ENCODE measurements at regions not wholly inside any gene's neighbourhood (a gene's known extent, or its start where the extent isn't known, plus 50 kb on each side); places are given as distances from the start of the nearest gene placed in this dataset.

- Histone ChIP-seq H3K4me2 (replicated peaks; ENCODE audit: extremely low read depth, low read length, poor library complexity, severe bottlenecking) (no peak overlapping the region), H3K9me3 (replicated peaks in 1 of 2; ENCODE audit: control insufficient read depth in 1 of 2, insufficient read depth in 1 of 2, low read length in 2 of 2) (no peaks in the 10 kb centered on the region), H3K4me3 (replicated peaks in 1 of 3; ENCODE audit: low read depth in 2 of 3, low read length in 3 of 3) (no peak overlapping the region), H4K20me1 (ENCODE audit: insufficient read depth, low read length) (no peaks in the 10 kb centered on the region), H3K4me1 (ENCODE audit: control insufficient read depth in 1 of 2, insufficient read depth in 2 of 2, low read length in 2 of 2) (peaks cover 16% of the 10 kb centered on the region in 2 donors), H2AFZ (ENCODE audit: insufficient read depth, low read depth, low read length, poor library complexity, severe bottlenecking) (no peak overlapping the region), H3K9ac (ENCODE audit: insufficient read depth, low read length, poor library complexity, severe bottlenecking) (no peak overlapping the region), H3K36me3 (replicated peaks in 1 of 2; ENCODE audit: control insufficient read depth in 1 of 2, insufficient read depth in 2 of 2, low read length in 2 of 2) (no peaks in the 10 kb centered on the region), H3K27me3 (ENCODE audit: control insufficient read depth in 2 of 2, insufficient read depth in 2 of 2, low read length in 2 of 2) (no peaks in the 10 kb centered on the region), H3K27ac (ENCODE audit: low read depth in 1 of 2, low read length in 2 of 2) (no peak overlapping the region), H3K79me2 (ENCODE audit: insufficient read depth, low read length) (no peaks in the 10 kb centered on the region)
- Mint-ChIP-seq H3K4me3 (no peak overlapping the region), H3K4me1 (peaks cover 21% of the 10 kb centered on the region), H3K9me3 (peaks cover 0 to 2% (median 0%) of the 10 kb centered on the region in 7 donors), H3K27ac (no peak overlapping the region), H3K36me3 (no peaks in the 10 kb centered on the region), H3K27me3 (ENCODE audit: low read depth in 3 of 3) (peaks cover 0 to 3% (median 0%) of the 10 kb centered on the region in 3 donors)
- no peak for TF ChIP-seq CTCF (IDR thresholded peaks at IDR 0.05)
- 100% methylated on average over 3 of the region's 6 CpGs for WGBS (ENCODE audit: insufficient coverage)
- intact Hi-C loops (cut with micrococcal nuclease), result no loop called here
- no peak for DNase-seq
Measured at GRCh38 chr6:137977206-137977605, 110.1 kb downstream of the TNFAIP3 start.

GRCh38 chr6:137977814-137978213 is 110.8 kb downstream of the TNFAIP3 start:
- no peaks in the 10 kb centered on the region for H4K20me1 ChIP-seq (ENCODE audit: insufficient read depth, low read length)
- Mint-ChIP-seq H3K9me3 (peaks cover 0 to 2% (median 0%) of the 10 kb centered on the region in 7 donors), H3K4me1 (peaks cover 23% of the 10 kb centered on the region), H3K27me3 (ENCODE audit: low read depth in 3 of 3) (peaks cover 0 to 3% (median 0%) of the 10 kb centered on the region in 3 donors), H3K4me3 (no peak overlapping the region), H3K27ac (no peak overlapping the region), H3K36me3 (no peaks in the 10 kb centered on the region)
- no peak overlapping the region for H3K4me2 ChIP-seq (replicated peaks; ENCODE audit: extremely low read depth, low read length, poor library complexity, severe bottlenecking)
- H3K27me3 ChIP-seq (ENCODE audit: control insufficient read depth in 2 of 2, insufficient read depth in 2 of 2, low read length in 2 of 2), result no peaks in the 10 kb centered on the region
- no peak overlapping the region for H3K9ac ChIP-seq (ENCODE audit: insufficient read depth, low read length, poor library complexity, severe bottlenecking)
- TF ChIP-seq CTCF (IDR thresholded peaks at IDR 0.05), result no peak
- no peaks in the 10 kb centered on the region for H3K79me2 ChIP-seq (ENCODE audit: insufficient read depth, low read length)
- H2AFZ ChIP-seq (ENCODE audit: insufficient read depth, low read depth, low read length, poor library complexity, severe bottlenecking), result no peak overlapping the region
- DNase-seq, result no peak
- H3K36me3 ChIP-seq (replicated peaks in 1 of 2; ENCODE audit: control insufficient read depth in 1 of 2, insufficient read depth in 2 of 2, low read length in 2 of 2), result no peaks in the 10 kb centered on the region
- no peak overlapping the region for H3K27ac ChIP-seq (ENCODE audit: low read depth in 1 of 2, low read length in 2 of 2)
- no peak overlapping the region for H3K4me3 ChIP-seq (replicated peaks in 1 of 3; ENCODE audit: low read depth in 2 of 3, low read length in 3 of 3)
- H3K9me3 ChIP-seq (replicated peaks in 1 of 2; ENCODE audit: control insufficient read depth in 1 of 2, insufficient read depth in 1 of 2, low read length in 2 of 2), result no peaks in the 10 kb centered on the region
- H3K4me1 ChIP-seq (ENCODE audit: control insufficient read depth in 1 of 2, insufficient read depth in 2 of 2, low read length in 2 of 2), result peaks cover 16% of the 10 kb centered on the region in 2 donors
- intact Hi-C loops (cut with micrococcal nuclease), result no loop called here
- WGBS (ENCODE audit: insufficient coverage), result 100% methylated on average over 1 of the region's 3 CpGs
